HEK293 (cell line): ENCODE measurements at regions not wholly inside any gene's neighbourhood (a gene's known extent, or its start where the extent isn't known, plus 50 kb on each side); places are given as distances from the start of the nearest gene placed in this dataset.

Experiments used
- CTCF ChIP-seq: fragments of 450-650 bp; formaldehyde crosslinking; IDR thresholded peaks from 2 replicates; pipeline ENCODE4 v1.5.1; 2016; ENCODE audit warnings: missing biosample characterization, missing genetic modification characterization
- HOXA7 ChIP-seq: sonication (generic); formaldehyde crosslinking; IDR thresholded peaks from 2 replicates; pipeline ENCODE4 v1.8.1; 2022; ENCODE audit warnings: missing genetic modification reagents, borderline replicate concordance
- MYNN ChIP-seq: fragments of 450-650 bp; formaldehyde crosslinking; IDR thresholded peaks from 2 replicates; pipeline ENCODE4 v1.5.1; 2016; ENCODE audit warnings: missing biosample characterization, missing genetic modification characterization, borderline replicate concordance
- PBX3 ChIP-seq: sonication (generic); formaldehyde crosslinking; IDR thresholded peaks from 2 replicates; pipeline ENCODE4 v1.8.1; 2022; ENCODE audit warnings: mild to moderate bottlenecking, moderate library complexity, missing genetic modification reagents
- SETDB1 ChIP-seq: IDR thresholded peaks from one replicate; pipeline ENCODE4 v1.6.1; 2017; ENCODE audit warnings: mild to moderate bottlenecking, low read length, moderate library complexity, mixed read lengths; ENCODE audit not compliant: insufficient read length
- SP2 ChIP-seq: fragments of 450-650 bp; formaldehyde crosslinking; IDR thresholded peaks from 2 replicates; pipeline ENCODE4 v1.5.1; 2016; ENCODE audit warnings: missing biosample characterization, missing genetic modification characterization
- ZNF354C ChIP-seq: fragments of 450-650 bp; formaldehyde crosslinking; IDR thresholded peaks from 2 replicates; pipeline ENCODE4 v1.5.1; 2016; ENCODE audit warnings: missing biosample characterization, missing genetic modification characterization, low read depth, borderline replicate concordance
- ZNF521 ChIP-seq: fragments of 450-650 bp; formaldehyde crosslinking; IDR thresholded peaks from 2 replicates; pipeline ENCODE4 v1.5.1; 2017; ENCODE audit warnings: missing biosample characterization, mild to moderate bottlenecking, missing genetic modification characterization
- ZNF558 ChIP-seq: fragments of 450-650 bp; formaldehyde crosslinking; IDR thresholded peaks from 2 replicates; pipeline ENCODE4 v1.5.1; 2016; ENCODE audit warnings: missing biosample characterization, missing genetic modification characterization

GRCh38 chr2:88245109-88245508, 75.0 kb downstream of the THNSL2 start:
- TF ChIP-seq ZNF558 (tag by site-specific recombination) (no peak), MYNN (no peak), SETDB1 (no peak), PBX3 (no peak), ZNF521 (tag by site-specific recombination) (no peak), CTCF (tag by site-specific recombination) (no peak), ZNF354C (tag by site-specific recombination) (no peak), HOXA7 (CRISPR knock-in tag) (no peak), SP2 (tag by site-specific recombination) (no peak)
